ENCODE measurements at regions not wholly inside any gene's neighbourhood (a gene's known extent, or its start where the extent isn't known, plus 50 kb on each side); places are given as distances from the start of the nearest gene placed in this dataset.
"Not testable (repeated sequence)": the region's sequence is repeated elsewhere in the genome, so short reads cannot be mapped to it uniquely, and the experiment has no call there.

GRCh38 chr12:107373238-107373809 lies 280.0 kb upstream of the CRY1 start:
- Histone ChIP-seq H3K4me1 (ENCODE audit: control insufficient read depth, insufficient read depth, low read length) (peaks cover 3% of the 10 kb centered on the region), H3K9me3 (ENCODE audit: control insufficient read depth, low read length) (no peaks in the 10 kb centered on the region), H3K4me3 (ENCODE audit: low read length) (no peak overlapping the region), H3K36me3 (ENCODE audit: control insufficient read depth, insufficient read depth, low read length) (no peaks in the 10 kb centered on the region), H3K27me3 (ENCODE audit: control insufficient read depth, insufficient read depth, low read length) (no peaks in the 10 kb centered on the region), H3K9ac (ENCODE audit: low read length) (no peak overlapping the region)

DNA sequence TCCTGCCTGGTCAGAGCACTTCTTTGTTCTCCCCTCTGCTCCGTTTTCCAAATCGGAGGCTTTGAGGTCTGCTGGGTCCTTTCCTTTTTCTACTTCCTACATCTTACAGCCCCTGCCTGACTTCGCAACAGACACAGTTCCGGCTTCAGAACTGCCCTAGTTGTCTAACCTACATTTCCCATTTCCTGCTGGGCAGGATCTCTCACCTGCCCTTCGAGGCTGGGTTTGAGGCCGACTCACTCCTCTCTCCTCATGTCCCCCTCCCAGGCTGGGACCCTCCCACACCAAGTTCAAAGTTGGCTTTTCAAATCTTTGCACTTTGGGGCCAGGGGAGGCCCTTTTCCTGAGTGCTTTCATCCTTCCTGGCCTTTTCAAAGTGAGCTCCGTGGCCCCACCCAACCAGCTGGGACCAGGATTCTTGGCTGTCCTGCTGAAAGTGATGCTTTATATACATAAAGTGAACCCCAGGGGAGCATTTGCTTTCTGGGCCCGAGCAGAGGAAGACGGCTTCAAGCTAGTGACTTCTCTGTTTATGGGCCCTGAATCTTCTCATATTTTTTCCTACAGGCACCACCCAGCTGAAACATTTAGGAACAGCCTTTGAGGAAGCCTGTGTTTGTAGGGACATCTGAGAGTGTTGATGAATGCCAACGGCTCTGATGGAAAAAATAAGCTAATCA lies 281.0 kb upstream of the CRY1 start:
- Histone ChIP-seq H3K9me3 (ENCODE audit: control insufficient read depth, low read length) (no peaks in the 10 kb centered on the region), H3K4me1 (ENCODE audit: control insufficient read depth, insufficient read depth, low read length) (peaks cover 3% of the 10 kb centered on the region), H3K27me3 (ENCODE audit: control insufficient read depth, insufficient read depth, low read length) (no peaks in the 10 kb centered on the region), H3K9ac (ENCODE audit: low read length) (no peak overlapping the region), H3K36me3 (ENCODE audit: control insufficient read depth, insufficient read depth, low read length) (no peaks in the 10 kb centered on the region), H3K4me3 (ENCODE audit: low read length) (no peak overlapping the region)

GRCh38 chr12:107375231-107375630 lies 281.9 kb upstream of the CRY1 start:
- Histone ChIP-seq H3K36me3 (ENCODE audit: control insufficient read depth, insufficient read depth, low read length) (no peaks in the 10 kb centered on the region), H3K9ac (ENCODE audit: low read length) (no peak overlapping the region)

GRCh38 chr12:107377596-107378385 lies 284.4 kb upstream of the CRY1 start:
- H3K9ac ChIP-seq (ENCODE audit: low read length), result no peak overlapping the region
- H3K36me3 ChIP-seq (ENCODE audit: control insufficient read depth, insufficient read depth, low read length), result no peaks in the 10 kb centered on the region
- H3K9me3 ChIP-seq (ENCODE audit: control insufficient read depth, low read length), result no peaks in the 10 kb centered on the region
- H3K27me3 ChIP-seq (ENCODE audit: control insufficient read depth, insufficient read depth, low read length), result no peaks in the 10 kb centered on the region
- H3K4me1 ChIP-seq (ENCODE audit: control insufficient read depth, insufficient read depth, low read length), result peaks cover 9% of the 10 kb centered on the region
- no peak overlapping the region for H3K4me3 ChIP-seq (ENCODE audit: low read length)

More at GRCh38 chr12:107375231-107375630, 281.9 kb upstream of the CRY1 start:
- Histone ChIP-seq H3K4me1 (ENCODE audit: control insufficient read depth, insufficient read depth, low read length) (peaks cover 5% of the 10 kb centered on the region), H3K9me3 (ENCODE audit: control insufficient read depth, low read length) (no peaks in the 10 kb centered on the region), H3K27me3 (ENCODE audit: control insufficient read depth, insufficient read depth, low read length) (no peaks in the 10 kb centered on the region), H3K4me3 (ENCODE audit: low read length) (no peak overlapping the region)

GRCh38 chr12:107378609-107379008 lies 285.3 kb upstream of the CRY1 start:
- H3K27me3 ChIP-seq (ENCODE audit: control insufficient read depth, insufficient read depth, low read length), result no peaks in the 10 kb centered on the region
- H3K4me1 ChIP-seq (ENCODE audit: control insufficient read depth, insufficient read depth, low read length), result peaks cover 6% of the 10 kb centered on the region
- no peaks in the 10 kb centered on the region for H3K36me3 ChIP-seq (ENCODE audit: control insufficient read depth, insufficient read depth, low read length)
- no peaks in the 10 kb centered on the region for H3K9me3 ChIP-seq (ENCODE audit: control insufficient read depth, low read length)
- H3K4me3 ChIP-seq (ENCODE audit: low read length), result no peak overlapping the region
- H3K9ac ChIP-seq (ENCODE audit: low read length), result no peak overlapping the region

GRCh38 chr12:107379142-107379851 lies 285.9 kb upstream of the CRY1 start:
- H3K9ac ChIP-seq (ENCODE audit: low read length); H3K27me3 ChIP-seq (ENCODE audit: control insufficient read depth, insufficient read depth, low read length); H3K36me3 ChIP-seq (ENCODE audit: control insufficient read depth, insufficient read depth, low read length); H3K4me3 ChIP-seq (ENCODE audit: low read length); H3K4me1 ChIP-seq (ENCODE audit: control insufficient read depth, insufficient read depth, low read length); H3K9me3 ChIP-seq (ENCODE audit: control insufficient read depth, low read length): not testable (repeated sequence)

DNA sequence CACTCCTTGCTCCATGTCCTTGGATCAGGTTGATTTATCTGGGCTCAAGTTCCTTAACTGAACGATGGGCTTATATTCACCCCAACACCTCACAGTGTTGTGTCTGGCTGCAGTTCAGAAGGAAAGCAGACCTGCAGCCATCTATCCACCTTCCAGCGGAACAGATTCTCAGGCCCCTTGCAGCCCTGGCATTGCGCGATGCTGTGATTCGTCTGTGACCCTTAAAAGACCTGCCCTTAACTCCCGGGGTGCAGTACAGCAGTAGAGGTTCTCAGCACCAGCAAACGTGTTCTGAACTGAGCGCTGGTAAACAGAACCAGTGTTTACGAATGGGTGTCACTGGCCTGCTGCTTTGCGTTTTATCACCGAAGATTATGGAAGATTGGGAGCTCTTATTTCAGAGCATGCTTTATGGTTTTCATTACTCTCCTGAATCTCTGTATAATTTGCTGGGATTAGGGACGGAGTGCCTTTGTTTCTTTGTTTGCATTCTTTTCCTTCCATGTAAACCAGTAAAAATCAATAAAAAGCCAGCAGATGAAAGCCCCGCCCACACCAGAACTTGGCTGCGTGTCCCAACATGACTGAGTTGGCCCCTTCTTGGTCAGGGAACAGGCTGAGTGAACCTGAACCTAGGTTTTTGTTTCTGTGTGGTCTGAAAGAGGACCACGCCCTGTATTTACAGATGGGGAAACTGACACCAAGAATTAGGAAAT lies 286.7 kb upstream of the CRY1 start:
- no peak overlapping the region for H3K4me3 ChIP-seq (ENCODE audit: low read length)
- H3K4me1 ChIP-seq (ENCODE audit: control insufficient read depth, insufficient read depth, low read length), result peaks cover 5% of the 10 kb centered on the region

GRCh38 chr12:107384645-107385044 lies 291.3 kb upstream of the CRY1 start:
- Histone ChIP-seq H3K4me3 (ENCODE audit: low read length) (no peak overlapping the region), H3K36me3 (ENCODE audit: control insufficient read depth, insufficient read depth, low read length) (no peaks in the 10 kb centered on the region), H3K9me3 (ENCODE audit: control insufficient read depth, low read length) (no peaks in the 10 kb centered on the region), H3K9ac (ENCODE audit: low read length) (no peak overlapping the region), H3K27me3 (ENCODE audit: control insufficient read depth, insufficient read depth, low read length) (no peaks in the 10 kb centered on the region), H3K4me1 (ENCODE audit: control insufficient read depth, insufficient read depth, low read length) (peaks cover 5% of the 10 kb centered on the region)

More for the DNA sequence above, 286.7 kb upstream of the CRY1 start:
- H3K36me3 ChIP-seq (ENCODE audit: control insufficient read depth, insufficient read depth, low read length), result no peaks in the 10 kb centered on the region
- H3K27me3 ChIP-seq (ENCODE audit: control insufficient read depth, insufficient read depth, low read length), result no peaks in the 10 kb centered on the region
- H3K9ac ChIP-seq (ENCODE audit: low read length), result no peak overlapping the region
- H3K9me3 ChIP-seq (ENCODE audit: control insufficient read depth, low read length), result no peaks in the 10 kb centered on the region

- Histone ChIP-seq H3K4me1 (ENCODE audit: control insufficient read depth, insufficient read depth, low read length) (peaks cover under 1% of the 10 kb centered on the region), H3K36me3 (ENCODE audit: control insufficient read depth, insufficient read depth, low read length) (no peaks in the 10 kb centered on the region), H3K4me3 (ENCODE audit: low read length) (no peak overlapping the region), H3K27me3 (ENCODE audit: control insufficient read depth, insufficient read depth, low read length) (no peaks in the 10 kb centered on the region), H3K9ac (ENCODE audit: low read length) (no peak overlapping the region), H3K9me3 (ENCODE audit: control insufficient read depth, low read length) (no peaks in the 10 kb centered on the region)
Observed at GRCh38 chr12:107385509-107385908, 292.2 kb upstream of the CRY1 start.

DNA sequence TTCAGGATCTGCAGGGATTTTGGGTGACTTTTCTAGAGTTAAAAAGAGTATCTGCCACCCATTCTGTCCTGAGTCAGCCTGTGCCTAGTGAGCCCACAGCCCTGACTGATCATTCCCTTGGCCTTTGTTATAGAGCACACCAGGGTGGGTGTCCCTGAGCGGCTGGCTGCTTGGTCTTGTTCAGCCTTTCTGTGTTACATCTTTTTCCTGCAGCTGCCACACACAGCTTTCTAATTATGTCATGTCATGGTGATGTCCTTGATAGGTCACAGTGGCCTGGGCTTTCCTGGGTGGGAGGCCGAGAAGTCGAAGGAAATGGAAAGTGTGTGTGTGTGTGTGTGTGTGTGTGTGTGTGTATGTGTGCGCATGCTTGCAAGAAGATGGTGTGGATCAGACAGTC lies 293.2 kb upstream of the CRY1 start:
- no peak overlapping the region for H3K4me3 ChIP-seq (ENCODE audit: low read length)
- no peaks in the 10 kb centered on the region for H3K36me3 ChIP-seq (ENCODE audit: control insufficient read depth, insufficient read depth, low read length)
- H3K9me3 ChIP-seq (ENCODE audit: control insufficient read depth, low read length), result no peaks in the 10 kb centered on the region
- no peak overlapping the region for H3K9ac ChIP-seq (ENCODE audit: low read length)
- no peaks in the 10 kb centered on the region for H3K27me3 ChIP-seq (ENCODE audit: control insufficient read depth, insufficient read depth, low read length)
- H3K4me1 ChIP-seq (ENCODE audit: control insufficient read depth, insufficient read depth, low read length), result no peaks in the 10 kb centered on the region

GRCh38 chr12:107388263-107388662 lies 294.9 kb upstream of the CRY1 start:
- Histone ChIP-seq H3K27me3 (ENCODE audit: control insufficient read depth, insufficient read depth, low read length) (no peaks in the 10 kb centered on the region), H3K36me3 (ENCODE audit: control insufficient read depth, insufficient read depth, low read length) (no peaks in the 10 kb centered on the region), H3K4me3 (ENCODE audit: low read length) (no peak overlapping the region), H3K9ac (ENCODE audit: low read length) (no peak overlapping the region), H3K9me3 (ENCODE audit: control insufficient read depth, low read length) (no peaks in the 10 kb centered on the region), H3K4me1 (ENCODE audit: control insufficient read depth, insufficient read depth, low read length) (no peaks in the 10 kb centered on the region)

Data from mucosa of stomach (tissue), 1 donor.